ENCODE measurements at regions not wholly inside any gene's neighbourhood (a gene's known extent, or its start where the extent isn't known, plus 50 kb on each side); places are given as distances from the start of the nearest gene placed in this dataset.

- in situ Hi-C loops (cut with MboI) (no loop called here), intact Hi-C loops (cut with micrococcal nuclease; ENCODE audit: unreplicated experiment) (no loop called here)
- no peak for TF ChIP-seq LARP7 (IDR thresholded peaks at IDR 0.05)
- TF ChIP-seq HCFC1 (IDR thresholded peaks at IDR 0.05; ENCODE audit: low read length) = no peak
- no peak for TF ChIP-seq ZNF274 (IDR thresholded peaks at IDR 0.05; ENCODE audit: insufficient read depth, insufficient read length)
- no peak for TF ChIP-seq POLR2A (IDR thresholded peaks at IDR 0.05; ENCODE audit: low read depth, low read length)
- TF ChIP-seq ATF7 (IDR thresholded peaks at IDR 0.05; ENCODE audit: low read depth) = no peak
- no peak for TF ChIP-seq PAX8 (IDR thresholded peaks at IDR 0.05)
- no peak for TF ChIP-seq ETV6 (conservative IDR thresholded peaks at IDR 0.05 in 1 of 2, IDR thresholded peaks at IDR 0.05 in 1 of 2; ENCODE audit: borderline replicate concordance in 1 of 2, low read depth in 1 of 2)
- no peak for TF ChIP-seq MTA2 (IDR thresholded peaks at IDR 0.05; ENCODE audit: low read depth)
- no peak for TF ChIP-seq JUND (IDR thresholded peaks at IDR 0.05; ENCODE audit: low read depth, low read length)
- no peak for TF ChIP-seq MXI1 (IDR thresholded peaks at IDR 0.05; ENCODE audit: low read depth, low read length)
- TF ChIP-seq BRCA1 (IDR thresholded peaks at IDR 0.05; ENCODE audit: low read depth, low read length) = no peak
- TF ChIP-seq RAD51 (IDR thresholded peaks at IDR 0.05) = no peak
- TF ChIP-seq EP300 (IDR thresholded peaks at IDR 0.05; ENCODE audit: borderline replicate concordance in 1 of 2, control insufficient read depth in 1 of 2, low read depth in 2 of 2, low read length in 2 of 2) = no peak
- no peak for TF ChIP-seq SMAD1 (IDR thresholded peaks at IDR 0.05; ENCODE audit: low read depth, partially characterized antibody)
- ATAC-seq (no peak), FAIRE-seq (no peak), DNase-seq (ENCODE audit: low read depth, low spot score) (no peak)
- no peaks in the 10 kb centered on the region for H3K79me2 ChIP-seq (ENCODE audit: control insufficient read depth, insufficient read depth, low read length)
- 0% methylated on average over 2 of the region's 2 CpGs for WGBS (ENCODE audit: insufficient coverage, insufficient replicate concordance, low lambda C conversion rate, missing lambda C conversion rate)
- H3K9me3 ChIP-seq (replicated peaks; ENCODE audit: control insufficient read depth, insufficient read depth, low read length) = no peaks in the 10 kb centered on the region
- H3K27ac ChIP-seq (ENCODE audit: control insufficient read depth, insufficient read depth) = no peak overlapping the region
- ChIA-PET CTCF (no interaction called here), SMC1A (ENCODE audit: uncharacterized antibody, unreplicated experiment) (no interaction called here), POLR2A (no interaction called here), RAD21 (ENCODE audit: unreplicated experiment) (no interaction called here)
- H2AFZ ChIP-seq (ENCODE audit: control insufficient read depth, low read depth, low read length) = no peak overlapping the region
- no peaks in the 10 kb centered on the region for H3K27me3 ChIP-seq (replicated peaks in 1 of 2; ENCODE audit: control insufficient read depth in 2 of 2, insufficient read depth in 2 of 2, low read length in 1 of 2)
- no TSS peak for BruUV-seq (replicated peaks)
- no peak overlapping the region for H3K9ac ChIP-seq (ENCODE audit: control insufficient read depth, insufficient read depth, low read length)
- H3K4me2 ChIP-seq (ENCODE audit: control insufficient read depth, insufficient read depth) = no peak overlapping the region
- H4K20me1 ChIP-seq (ENCODE audit: control insufficient read depth, insufficient read depth) = no peaks in the 10 kb centered on the region
- no peaks in the 10 kb centered on the region for H3K36me3 ChIP-seq (ENCODE audit: control insufficient read depth in 2 of 2, insufficient read depth in 2 of 2, low read length in 1 of 2)
- H3K4me3 ChIP-seq = no peak overlapping the region
- H3K4me1 ChIP-seq (ENCODE audit: control insufficient read depth, insufficient read depth, low read length) = no peaks in the 10 kb centered on the region
Observed at GRCh38 chr9:28179893-28180292, 606.6 kb upstream of the C9orf72 start.
